ENCODE measurements at regions not wholly inside any gene's neighbourhood (a gene's known extent, or its start where the extent isn't known, plus 50 kb on each side); places are given as distances from the start of the nearest gene placed in this dataset.

GRCh38 chr10:3499120-3499519, 285.9 kb downstream of the KLF6 start:
- Histone ChIP-seq H3K9me3 (ENCODE audit: control insufficient read depth in 2 of 2, low read length in 2 of 2) (no peaks in the 10 kb centered on the region), H3K27me3 (ENCODE audit: control insufficient read depth, insufficient read depth, low read length) (peaks cover 9% of the 10 kb centered on the region), H3K36me3 (ENCODE audit: control insufficient read depth, insufficient read depth, low read length) (no peaks in the 10 kb centered on the region), H3K4me1 (ENCODE audit: control insufficient read depth, insufficient read depth, low read length, poor library complexity, severe bottlenecking) (no peaks in the 10 kb centered on the region), H3K4me3 (ENCODE audit: low read depth, low read length) (no peak overlapping the region), H3K27ac (ENCODE audit: insufficient read depth, low read length, poor library complexity, severe bottlenecking) (no peak overlapping the region)
- no peaks in the 10 kb centered on the region for H3K36me3 Mint-ChIP-seq
- ATAC-seq (ENCODE audit: low read depth in 2 of 2) = no peak
- no peaks in the 10 kb centered on the region for H3K9me3 Mint-ChIP-seq
- no peak overlapping the region for H3K27ac Mint-ChIP-seq
- peaks cover 51% of the 10 kb centered on the region for H3K27me3 Mint-ChIP-seq
- H3K4me3 Mint-ChIP-seq = no peak overlapping the region
- DNase-seq = no peak
- no peaks in the 10 kb centered on the region for H3K4me1 Mint-ChIP-seq

DNA sequence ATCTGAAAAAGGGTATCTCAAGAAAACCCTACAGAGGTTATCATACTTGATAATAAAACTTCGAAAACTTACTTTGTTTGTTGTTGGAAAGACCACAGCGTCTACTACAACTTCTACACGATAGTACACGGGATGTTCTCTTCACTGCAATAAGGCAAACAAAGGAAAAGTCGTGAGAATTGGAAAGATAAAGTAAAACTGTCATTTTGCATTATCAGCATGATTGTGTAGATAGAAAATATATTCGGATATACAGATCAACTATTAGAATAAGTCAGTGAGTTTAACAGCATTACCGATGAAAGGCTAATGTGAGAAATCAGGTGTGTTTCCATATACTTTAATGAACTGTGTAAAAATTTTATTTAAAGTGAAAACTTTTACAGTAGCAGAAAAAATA, 287.4 kb downstream of the KLF6 start:
- no peak overlapping the region for H3K27ac ChIP-seq (ENCODE audit: insufficient read depth, low read length, poor library complexity, severe bottlenecking)
- DNase-seq = no peak
- H3K4me1 ChIP-seq (ENCODE audit: control insufficient read depth, insufficient read depth, low read length, poor library complexity, severe bottlenecking) = no peaks in the 10 kb centered on the region
- Mint-ChIP-seq H3K4me3 (no peak overlapping the region), H3K27me3 (peaks cover 47% of the 10 kb centered on the region), H3K27ac (no peak overlapping the region), H3K36me3 (no peaks in the 10 kb centered on the region), H3K4me1 (no peaks in the 10 kb centered on the region), H3K9me3 (no peaks in the 10 kb centered on the region)
- H3K9me3 ChIP-seq (ENCODE audit: control insufficient read depth in 2 of 2, low read length in 2 of 2) = no peaks in the 10 kb centered on the region
- no peaks in the 10 kb centered on the region for H3K36me3 ChIP-seq (ENCODE audit: control insufficient read depth, insufficient read depth, low read length)
- peaks cover 11% of the 10 kb centered on the region for H3K27me3 ChIP-seq (ENCODE audit: control insufficient read depth, insufficient read depth, low read length)
- H3K4me3 ChIP-seq (ENCODE audit: low read depth, low read length) = no peak overlapping the region
- no peak for ATAC-seq (ENCODE audit: low read depth in 2 of 2)

- no peaks in the 10 kb centered on the region for H3K36me3 Mint-ChIP-seq
- H3K9me3 Mint-ChIP-seq = no peaks in the 10 kb centered on the region
- Histone ChIP-seq H3K4me3 (ENCODE audit: low read depth, low read length) (no peak overlapping the region), H3K4me1 (ENCODE audit: control insufficient read depth, insufficient read depth, low read length, poor library complexity, severe bottlenecking) (no peaks in the 10 kb centered on the region), H3K27ac (ENCODE audit: insufficient read depth, low read length, poor library complexity, severe bottlenecking) (no peak overlapping the region), H3K9me3 (ENCODE audit: control insufficient read depth in 2 of 2, low read length in 2 of 2) (no peaks in the 10 kb centered on the region), H3K27me3 (ENCODE audit: control insufficient read depth, insufficient read depth, low read length) (peaks cover 11% of the 10 kb centered on the region), H3K36me3 (ENCODE audit: control insufficient read depth, insufficient read depth, low read length) (no peaks in the 10 kb centered on the region)
- no peak for ATAC-seq (ENCODE audit: low read depth in 2 of 2)
- H3K27me3 Mint-ChIP-seq = peaks cover 47% of the 10 kb centered on the region
- no peaks in the 10 kb centered on the region for H3K4me1 Mint-ChIP-seq
- H3K4me3 Mint-ChIP-seq = no peak overlapping the region
- DNase-seq = no peak
- no peak overlapping the region for H3K27ac Mint-ChIP-seq
Measured at GRCh38 chr10:3496138-3496537, 288.9 kb downstream of the KLF6 start.

DNA sequence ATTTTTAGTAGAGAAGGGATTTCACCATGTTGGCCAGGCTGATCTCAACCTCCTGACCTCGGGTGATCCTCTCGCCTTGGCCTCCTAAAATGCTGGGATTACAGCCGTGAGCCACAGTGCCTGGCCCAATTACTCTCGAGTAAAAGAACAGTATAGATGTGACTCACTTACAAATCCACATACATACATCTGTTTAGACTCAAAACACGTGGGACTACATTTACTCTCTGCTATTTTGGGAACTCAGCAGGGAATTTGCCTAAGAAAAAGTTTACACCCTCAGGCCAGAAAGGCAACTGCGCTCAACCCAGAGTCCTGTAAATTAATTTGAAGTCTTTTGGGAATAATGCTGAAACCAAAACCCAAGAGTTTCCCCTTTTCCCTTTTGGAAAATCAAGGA, 289.7 kb downstream of the KLF6 start:
- no peak overlapping the region for H3K4me3 Mint-ChIP-seq
- H3K36me3 Mint-ChIP-seq = no peaks in the 10 kb centered on the region
- no peaks in the 10 kb centered on the region for H3K4me1 Mint-ChIP-seq
- Histone ChIP-seq H3K27ac (ENCODE audit: insufficient read depth, low read length, poor library complexity, severe bottlenecking) (no peak overlapping the region), H3K27me3 (ENCODE audit: control insufficient read depth, insufficient read depth, low read length) (peaks cover 11% of the 10 kb centered on the region), H3K4me3 (ENCODE audit: low read depth, low read length) (no peak overlapping the region), H3K9me3 (ENCODE audit: control insufficient read depth in 2 of 2, low read length in 2 of 2) (no peaks in the 10 kb centered on the region), H3K4me1 (ENCODE audit: control insufficient read depth, insufficient read depth, low read length, poor library complexity, severe bottlenecking) (no peaks in the 10 kb centered on the region), H3K36me3 (ENCODE audit: control insufficient read depth, insufficient read depth, low read length) (no peaks in the 10 kb centered on the region)
- H3K9me3 Mint-ChIP-seq = peaks cover 0 to 2% (median 0%) of the 10 kb centered on the region in 7 donors
- peaks cover 41% of the 10 kb centered on the region for H3K27me3 Mint-ChIP-seq
- no peak for ATAC-seq (ENCODE audit: low read depth in 2 of 2)
- H3K27ac Mint-ChIP-seq = no peak overlapping the region
- no peak for DNase-seq

DNA sequence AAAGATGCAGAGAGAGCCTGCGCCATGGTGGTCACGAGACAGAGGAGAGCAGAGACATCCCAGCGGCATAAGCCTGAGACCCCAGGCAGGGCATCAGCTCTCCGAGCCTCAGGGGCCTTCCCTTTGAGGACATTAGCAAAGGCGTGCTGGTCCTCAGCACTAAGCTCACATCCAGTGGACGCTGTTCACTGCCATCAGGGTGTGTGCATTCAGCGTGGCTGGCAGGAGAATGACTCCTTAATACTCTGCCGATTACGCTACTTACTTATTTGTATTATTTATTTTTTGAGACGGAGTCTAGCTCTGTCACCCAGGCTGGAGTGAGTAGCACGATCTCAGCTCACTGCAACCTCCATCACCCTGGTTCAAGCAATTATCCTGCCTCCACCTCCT, 290.2 kb downstream of the KLF6 start:
- Mint-ChIP-seq H3K4me1 (no peaks in the 10 kb centered on the region), H3K36me3 (peaks cover 4% of the 10 kb centered on the region), H3K9me3 (peaks cover 0 to 2% (median 0%) of the 10 kb centered on the region in 7 donors), H3K27me3 (peaks cover 41% of the 10 kb centered on the region), H3K4me3 (no peak overlapping the region), H3K27ac (no peak overlapping the region)
- peaks cover 11% of the 10 kb centered on the region for H3K27me3 ChIP-seq (ENCODE audit: control insufficient read depth, insufficient read depth, low read length)
- no peaks in the 10 kb centered on the region for H3K4me1 ChIP-seq (ENCODE audit: control insufficient read depth, insufficient read depth, low read length, poor library complexity, severe bottlenecking)
- no peak overlapping the region for H3K4me3 ChIP-seq (ENCODE audit: low read depth, low read length)
- H3K36me3 ChIP-seq (ENCODE audit: control insufficient read depth, insufficient read depth, low read length) = no peaks in the 10 kb centered on the region
- no peaks in the 10 kb centered on the region for H3K9me3 ChIP-seq (ENCODE audit: control insufficient read depth in 2 of 2, low read length in 2 of 2)
- no peak overlapping the region for H3K27ac ChIP-seq (ENCODE audit: insufficient read depth, low read length, poor library complexity, severe bottlenecking)
- DNase-seq (no peak), ATAC-seq (ENCODE audit: low read depth in 2 of 2) (no peak)

- no peak for ATAC-seq (ENCODE audit: low read depth in 2 of 2)
- H3K27me3 Mint-ChIP-seq = peaks cover 41% of the 10 kb centered on the region
Measured at GRCh38 chr10:3494131-3494837, 290.7 kb downstream of the KLF6 start.

DNA sequence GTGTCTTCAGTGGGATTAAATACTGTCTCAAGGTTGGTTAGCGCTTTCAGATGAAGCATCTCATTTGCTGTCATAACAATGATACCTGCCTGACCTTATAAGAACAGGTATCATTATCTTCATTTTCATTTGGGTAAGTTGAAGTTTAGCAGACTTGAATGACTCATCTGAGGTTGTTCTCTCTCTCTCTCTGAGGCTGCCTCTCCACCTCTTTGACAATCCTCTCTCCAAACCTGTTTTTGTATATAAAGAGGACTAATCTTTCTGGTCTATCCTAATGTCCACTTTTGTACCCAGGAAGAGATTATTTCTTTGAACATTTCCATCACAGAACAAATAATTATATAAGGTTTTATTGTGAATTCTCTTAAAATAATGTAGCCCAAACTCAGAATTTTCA, 291.4 kb downstream of the KLF6 start:
- Histone ChIP-seq H3K27ac (ENCODE audit: insufficient read depth, low read length, poor library complexity, severe bottlenecking) (no peak overlapping the region), H3K9me3 (ENCODE audit: control insufficient read depth in 2 of 2, low read length in 2 of 2) (no peaks in the 10 kb centered on the region), H3K36me3 (ENCODE audit: control insufficient read depth, insufficient read depth, low read length) (no peaks in the 10 kb centered on the region), H3K4me1 (ENCODE audit: control insufficient read depth, insufficient read depth, low read length, poor library complexity, severe bottlenecking) (no peaks in the 10 kb centered on the region), H3K27me3 (ENCODE audit: control insufficient read depth, insufficient read depth, low read length) (peaks cover 11% of the 10 kb centered on the region), H3K4me3 (ENCODE audit: low read depth, low read length) (no peak overlapping the region)
- Mint-ChIP-seq H3K27ac (no peak overlapping the region), H3K9me3 (peaks cover 0 to 10% (median 3%) of the 10 kb centered on the region in 7 donors), H3K36me3 (peaks cover 5% of the 10 kb centered on the region), H3K27me3 (peaks cover 39% of the 10 kb centered on the region), H3K4me3 (no peak overlapping the region), H3K4me1 (no peaks in the 10 kb centered on the region)
- DNase-seq (no peak), ATAC-seq (ENCODE audit: low read depth in 2 of 2) (no peak)

More at GRCh38 chr10:3494131-3494837, 290.7 kb downstream of the KLF6 start:
- H3K9me3 Mint-ChIP-seq = peaks cover 0 to 3% (median 0%) of the 10 kb centered on the region in 7 donors
- Histone ChIP-seq H3K4me1 (ENCODE audit: control insufficient read depth, insufficient read depth, low read length, poor library complexity, severe bottlenecking) (no peaks in the 10 kb centered on the region), H3K9me3 (ENCODE audit: control insufficient read depth in 2 of 2, low read length in 2 of 2) (no peaks in the 10 kb centered on the region), H3K4me3 (ENCODE audit: low read depth, low read length) (no peak overlapping the region), H3K27me3 (ENCODE audit: control insufficient read depth, insufficient read depth, low read length) (peaks cover 11% of the 10 kb centered on the region), H3K36me3 (ENCODE audit: control insufficient read depth, insufficient read depth, low read length) (no peaks in the 10 kb centered on the region), H3K27ac (ENCODE audit: insufficient read depth, low read length, poor library complexity, severe bottlenecking) (no peak overlapping the region)
- H3K27ac Mint-ChIP-seq = no peak overlapping the region
- no peak for DNase-seq
- peaks cover 5% of the 10 kb centered on the region for H3K36me3 Mint-ChIP-seq
- no peaks in the 10 kb centered on the region for H3K4me1 Mint-ChIP-seq
- H3K4me3 Mint-ChIP-seq = no peak overlapping the region

GRCh38 chr10:3491571-3491970, 293.4 kb downstream of the KLF6 start:
- Histone ChIP-seq H3K27me3 (ENCODE audit: control insufficient read depth, insufficient read depth, low read length) (peaks cover 8% of the 10 kb centered on the region), H3K4me1 (ENCODE audit: control insufficient read depth, insufficient read depth, low read length, poor library complexity, severe bottlenecking) (no peaks in the 10 kb centered on the region), H3K9me3 (ENCODE audit: control insufficient read depth in 2 of 2, low read length in 2 of 2) (no peaks in the 10 kb centered on the region), H3K27ac (ENCODE audit: insufficient read depth, low read length, poor library complexity, severe bottlenecking) (no peak overlapping the region), H3K4me3 (ENCODE audit: low read depth, low read length) (no peak overlapping the region), H3K36me3 (ENCODE audit: control insufficient read depth, insufficient read depth, low read length) (no peaks in the 10 kb centered on the region)
- Mint-ChIP-seq H3K36me3 (peaks cover 5% of the 10 kb centered on the region), H3K9me3 (peaks cover 0 to 11% (median 3%) of the 10 kb centered on the region in 7 donors), H3K4me3 (no peak overlapping the region), H3K27me3 (peaks cover 19% of the 10 kb centered on the region), H3K27ac (no peak overlapping the region), H3K4me1 (no peaks in the 10 kb centered on the region)
- ATAC-seq (ENCODE audit: low read depth in 2 of 2) = no peak
- no peak for DNase-seq
